ENCODE measurements at regions not wholly inside any gene's neighbourhood (a gene's known extent, or its start where the extent isn't known, plus 50 kb on each side); places are given as distances from the start of the nearest gene placed in this dataset.

GRCh38 chr6:148263961-148264360, 78.7 kb upstream of the SASH1 start:
- Histone ChIP-seq H3K36me3 (ENCODE audit: control insufficient read depth, insufficient read depth, low read length) (no peaks in the 10 kb centered on the region), H2BK120ac (ENCODE audit: low read depth, low read length) (no peak overlapping the region), H4K5ac (ENCODE audit: low read length) (no peak overlapping the region), H2BK15ac (replicated peaks; ENCODE audit: low read depth) (no peak overlapping the region), H2AK5ac (ENCODE audit: low read length) (no peak overlapping the region), H2BK5ac (ENCODE audit: low read length) (no peak overlapping the region), H3K4me2 (ENCODE audit: low read length) (no peak overlapping the region), H3K4ac (ENCODE audit: low read depth, low read length) (no peak overlapping the region), H3K4me1 (ENCODE audit: control insufficient read depth, low read depth, low read length) (no peaks in the 10 kb centered on the region), H4K8ac (ENCODE audit: low read depth, low read length) (no peak overlapping the region), H3K56ac (ENCODE audit: low read length) (no peak overlapping the region), H3K9ac (ENCODE audit: low read length) (no peak overlapping the region), H3K27me3 (ENCODE audit: insufficient read depth, low read length, poor library complexity) (no peaks in the 10 kb centered on the region), H3K18ac (ENCODE audit: low read length) (no peak overlapping the region), H3K79me2 (ENCODE audit: control insufficient read depth, insufficient read depth, low read length) (no peaks in the 10 kb centered on the region), H3K23ac (ENCODE audit: low read length) (no peak overlapping the region), H3K27ac (ENCODE audit: low read depth, low read length) (no peak overlapping the region), H3K4me3 (ENCODE audit: low read length) (no peak overlapping the region), H3K79me1 (ENCODE audit: low read length) (no peaks in the 10 kb centered on the region)
- WGBS (ENCODE audit: extremely low coverage, insufficient coverage, low lambda C conversion rate): no CpG with 5 or more reads among the region's 5 CpGs
- DNase-seq: no peak

DNA sequence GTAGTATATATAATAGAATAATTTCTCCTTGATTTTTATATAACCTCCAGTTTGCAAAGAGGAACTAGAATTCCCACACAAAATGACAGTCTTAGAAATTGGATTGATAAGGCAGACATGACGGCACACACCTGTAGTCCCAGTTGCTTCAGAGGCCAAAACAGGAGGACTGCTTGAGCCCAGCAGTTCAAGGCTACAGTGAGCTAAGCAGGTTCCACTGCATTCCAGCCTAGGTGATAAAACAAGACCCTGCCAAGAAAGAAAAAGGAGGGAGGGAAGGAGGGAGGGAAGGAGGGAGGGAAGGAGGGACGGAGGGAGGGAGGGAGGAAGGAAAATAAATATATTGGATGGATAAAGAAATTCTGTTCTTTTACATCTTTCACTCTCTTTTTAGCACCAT, 77.6 kb upstream of the SASH1 start:
- Histone ChIP-seq H3K79me1 (ENCODE audit: low read length) (no peaks in the 10 kb centered on the region), H3K18ac (ENCODE audit: low read length) (no peak overlapping the region), H3K36me3 (ENCODE audit: control insufficient read depth, insufficient read depth, low read length) (no peaks in the 10 kb centered on the region), H3K27ac (ENCODE audit: low read depth, low read length) (no peak overlapping the region), H3K9ac (ENCODE audit: low read length) (no peak overlapping the region), H3K4me2 (ENCODE audit: low read length) (no peak overlapping the region), H4K5ac (ENCODE audit: low read length) (no peak overlapping the region), H4K8ac (ENCODE audit: low read depth, low read length) (no peak overlapping the region), H3K23ac (ENCODE audit: low read length) (no peak overlapping the region), H3K4ac (ENCODE audit: low read depth, low read length) (no peak overlapping the region), H3K79me2 (ENCODE audit: control insufficient read depth, insufficient read depth, low read length) (no peaks in the 10 kb centered on the region), H3K4me1 (ENCODE audit: control insufficient read depth, low read depth, low read length) (no peaks in the 10 kb centered on the region), H3K56ac (ENCODE audit: low read length) (no peak overlapping the region), H2BK15ac (replicated peaks; ENCODE audit: low read depth) (no peak overlapping the region), H2BK120ac (ENCODE audit: low read depth, low read length) (no peak overlapping the region), H2AK5ac (ENCODE audit: low read length) (no peak overlapping the region), H3K27me3 (ENCODE audit: insufficient read depth, low read length, poor library complexity) (no peaks in the 10 kb centered on the region), H3K4me3 (ENCODE audit: low read length) (no peak overlapping the region), H2BK5ac (ENCODE audit: low read length) (no peak overlapping the region)
- no CpG with 5 or more reads among the region's 2 CpGs for WGBS (ENCODE audit: extremely low coverage, insufficient coverage, low lambda C conversion rate)
- DNase-seq: peak; percentile 80

DNA sequence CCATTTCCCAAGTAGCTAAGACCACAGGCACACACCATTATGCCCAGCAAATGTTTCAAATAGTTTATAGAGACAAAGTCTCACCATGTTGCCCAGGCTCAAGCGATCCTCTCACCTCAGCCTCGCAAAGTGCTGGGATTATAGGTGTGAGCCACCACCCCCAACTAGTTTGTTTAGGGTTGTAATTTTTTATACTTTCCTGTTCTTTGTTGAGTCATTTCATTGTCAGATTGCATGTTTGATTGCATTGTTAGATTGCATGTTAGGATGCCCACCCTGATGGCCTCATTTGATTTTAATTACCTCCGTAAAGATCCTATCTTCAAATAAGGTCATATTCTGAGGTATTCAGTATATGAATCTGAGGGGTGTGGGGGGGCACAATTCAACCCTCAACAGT, 73.3 kb upstream of the SASH1 start:
- H3K36me3 ChIP-seq (ENCODE audit: control insufficient read depth, insufficient read depth, low read length): no peaks in the 10 kb centered on the region
- no peak overlapping the region for H3K27ac ChIP-seq (ENCODE audit: low read depth, low read length)

DNA sequence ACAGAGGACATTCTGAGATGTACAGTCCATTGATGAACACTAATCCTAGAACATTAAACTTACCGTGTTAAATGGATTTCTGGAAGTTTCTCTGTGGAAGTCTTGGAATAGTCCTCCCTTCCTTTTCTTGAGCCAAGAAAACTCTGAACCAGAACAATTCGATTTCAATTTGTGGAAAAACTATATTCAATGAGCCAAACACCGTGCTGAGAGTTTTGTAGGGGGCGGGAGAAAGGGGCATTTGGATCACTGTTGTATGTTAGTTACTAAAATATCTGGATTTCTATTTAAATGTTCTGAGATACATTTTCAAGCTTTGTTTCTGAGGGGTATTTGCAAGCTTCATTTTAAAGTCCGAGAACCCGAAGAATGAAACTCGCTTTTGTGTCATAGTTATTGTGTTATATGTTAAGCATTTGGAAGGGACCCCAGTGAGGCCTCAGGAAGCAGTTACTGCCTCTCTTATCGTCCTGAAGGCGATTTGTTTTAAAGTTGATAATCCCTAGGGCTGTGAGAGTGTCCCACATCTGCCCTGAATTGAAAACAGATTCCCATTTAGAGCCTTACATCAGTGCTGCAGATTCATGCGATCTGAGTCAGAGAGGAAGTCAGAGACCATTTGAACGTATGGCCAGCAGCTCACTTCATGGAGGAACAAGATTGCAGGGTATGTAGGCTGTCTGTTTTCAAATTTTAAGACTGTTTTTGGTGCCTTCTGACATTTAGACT, 70.8 kb upstream of the SASH1 start:
- Histone ChIP-seq H4K8ac (ENCODE audit: low read depth, low read length) (no peak overlapping the region), H2AK5ac (ENCODE audit: low read length) (no peak overlapping the region), H3K4me2 (ENCODE audit: low read length) (no peak overlapping the region), H2BK5ac (ENCODE audit: low read length) (no peak overlapping the region), H3K79me1 (ENCODE audit: low read length) (no peaks in the 10 kb centered on the region), H3K36me3 (ENCODE audit: control insufficient read depth, insufficient read depth, low read length) (no peaks in the 10 kb centered on the region), H3K18ac (ENCODE audit: low read length) (no peak overlapping the region), H3K23ac (ENCODE audit: low read length) (no peak overlapping the region), H3K56ac (ENCODE audit: low read length) (no peak overlapping the region), H3K27me3 (ENCODE audit: insufficient read depth, low read length, poor library complexity) (no peaks in the 10 kb centered on the region), H3K4ac (ENCODE audit: low read depth, low read length) (no peak overlapping the region), H4K5ac (ENCODE audit: low read length) (no peak overlapping the region), H3K27ac (ENCODE audit: low read depth, low read length) (no peak overlapping the region), H3K79me2 (ENCODE audit: control insufficient read depth, insufficient read depth, low read length) (no peaks in the 10 kb centered on the region), H3K4me3 (ENCODE audit: low read length) (no peak overlapping the region), H3K9ac (ENCODE audit: low read length) (no peak overlapping the region), H2BK15ac (replicated peaks; ENCODE audit: low read depth) (peak overlapping the region; percentile 85), H2BK120ac (ENCODE audit: low read depth, low read length) (no peak overlapping the region), H3K4me1 (ENCODE audit: control insufficient read depth, low read depth, low read length) (no peaks in the 10 kb centered on the region)
- peak; percentile 59 for DNase-seq
- no CpG with 5 or more reads among the region's 11 CpGs for WGBS (ENCODE audit: extremely low coverage, insufficient coverage, low lambda C conversion rate)

More for the DNA sequence above, 73.3 kb upstream of the SASH1 start:
- Histone ChIP-seq H2BK120ac (ENCODE audit: low read depth, low read length) (no peak overlapping the region), H3K9ac (ENCODE audit: low read length) (no peak overlapping the region), H3K23ac (ENCODE audit: low read length) (no peak overlapping the region), H3K4me3 (ENCODE audit: low read length) (no peak overlapping the region), H3K56ac (ENCODE audit: low read length) (no peak overlapping the region), H3K4me1 (ENCODE audit: control insufficient read depth, low read depth, low read length) (no peaks in the 10 kb centered on the region), H2BK5ac (ENCODE audit: low read length) (no peak overlapping the region), H3K18ac (ENCODE audit: low read length) (no peak overlapping the region), H3K4ac (ENCODE audit: low read depth, low read length) (no peak overlapping the region), H4K5ac (ENCODE audit: low read length) (no peak overlapping the region), H2AK5ac (ENCODE audit: low read length) (no peak overlapping the region), H3K79me1 (ENCODE audit: low read length) (no peaks in the 10 kb centered on the region), H3K79me2 (ENCODE audit: control insufficient read depth, insufficient read depth, low read length) (no peaks in the 10 kb centered on the region), H4K8ac (ENCODE audit: low read depth, low read length) (no peak overlapping the region), H3K4me2 (ENCODE audit: low read length) (no peak overlapping the region), H3K27me3 (ENCODE audit: insufficient read depth, low read length, poor library complexity) (no peaks in the 10 kb centered on the region), H2BK15ac (replicated peaks; ENCODE audit: low read depth) (no peak overlapping the region)
- WGBS (ENCODE audit: extremely low coverage, insufficient coverage, low lambda C conversion rate): no CpG with 5 or more reads among the region's 3 CpGs
- no peak for DNase-seq

DNA sequence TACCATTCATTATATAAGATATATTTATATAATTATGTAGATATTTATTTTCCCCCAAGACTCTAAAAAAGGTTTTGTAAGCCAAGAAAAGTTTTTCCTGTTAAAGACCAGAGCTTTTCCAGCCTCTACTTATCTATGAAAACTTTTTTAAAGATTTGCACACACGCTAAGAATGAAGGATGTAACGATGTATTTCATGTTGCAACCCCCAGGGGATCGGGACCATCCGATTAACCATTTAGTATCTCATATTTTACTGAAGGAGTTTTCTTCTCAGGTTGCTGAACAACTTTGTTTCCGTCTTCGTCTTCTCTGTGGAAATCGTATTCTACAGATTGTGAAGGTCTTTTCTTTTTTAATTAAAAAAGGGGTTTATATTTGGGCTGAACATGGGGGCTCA, 70.0 kb upstream of the SASH1 start:
- H4K5ac ChIP-seq (ENCODE audit: low read length): no peak overlapping the region
- no peak overlapping the region for H2BK120ac ChIP-seq (ENCODE audit: low read depth, low read length)
- no peak overlapping the region for H3K27ac ChIP-seq (ENCODE audit: low read depth, low read length)
- H4K8ac ChIP-seq (ENCODE audit: low read depth, low read length): no peak overlapping the region
- H3K79me2 ChIP-seq (ENCODE audit: control insufficient read depth, insufficient read depth, low read length): no peaks in the 10 kb centered on the region
- H2BK5ac ChIP-seq (ENCODE audit: low read length): no peak overlapping the region
- no peaks in the 10 kb centered on the region for H3K27me3 ChIP-seq (ENCODE audit: insufficient read depth, low read length, poor library complexity)
- H3K36me3 ChIP-seq (ENCODE audit: control insufficient read depth, insufficient read depth, low read length): no peaks in the 10 kb centered on the region
- H3K18ac ChIP-seq (ENCODE audit: low read length): no peak overlapping the region
- H3K4ac ChIP-seq (ENCODE audit: low read depth, low read length): no peak overlapping the region
- H2AK5ac ChIP-seq (ENCODE audit: low read length): no peak overlapping the region
- H3K23ac ChIP-seq (ENCODE audit: low read length): no peak overlapping the region
- DNase-seq: no peak
- H3K4me1 ChIP-seq (ENCODE audit: control insufficient read depth, low read depth, low read length): no peaks in the 10 kb centered on the region
- H3K4me2 ChIP-seq (ENCODE audit: low read length): no peak overlapping the region
- no peak overlapping the region for H3K4me3 ChIP-seq (ENCODE audit: low read length)
- WGBS (ENCODE audit: extremely low coverage, insufficient coverage, low lambda C conversion rate): no CpG with 5 or more reads among the region's 7 CpGs
- H3K56ac ChIP-seq (ENCODE audit: low read length): no peak overlapping the region
- no peak overlapping the region for H3K9ac ChIP-seq (ENCODE audit: low read length)
- H3K79me1 ChIP-seq (ENCODE audit: low read length): no peaks in the 10 kb centered on the region
- no peak overlapping the region for H2BK15ac ChIP-seq (replicated peaks; ENCODE audit: low read depth)
